Endothelial cell of umbilical vein (primary cell): ENCODE measurements at regions not wholly inside any gene's neighbourhood (a gene's known extent, or its start where the extent isn't known, plus 50 kb on each side); places are given as distances from the start of the nearest gene placed in this dataset.

Experiments
- BruUV-seq: library from RNA; stranded (reverse); fragments of 400-500 nt; replicated peaks from 2 replicates; lab custom pipeline; 2021; lab: Mats Ljungman, UMichigan
- CTCF ChIA-PET: fragments of 300-600, 350-600 bp; sonication (Branson Sonifier 250); formaldehyde crosslinking; loops from one replicate; lab custom pipeline; 2021; ENCODE audit warnings: antibody characterized with exemption, inconsistent platforms; lab: Charles Lee
- POLR2A ChIA-PET: fragments of 300-600, 350-600 bp; sonication (Branson Sonifier 250); formaldehyde crosslinking; loops from one replicate; lab custom pipeline; 2021; ENCODE audit warnings: antibody characterized with exemption, inconsistent platforms; lab: Charles Lee
- DNase-seq: peaks from one replicate; pipeline ENCODE4 v3.0.0-alpha.2; 2011; ENCODE audit warnings: low read depth, low spot score
- FAIRE-seq: peaks from 2 replicates; lab custom pipeline; 2011; peaks lifted over from hg19 to GRCh38; lab: Jason Lieb, UNC
- H2AFZ ChIP-seq: 2 replicates; pipeline ENCODE4 v1.6.0; 2012; ENCODE audit warnings: low read depth, low read length, control low read depth, inconsistent platforms
- H3K27ac ChIP-seq: 2 replicates; pipeline ENCODE4 v1.5.1; 2011; ENCODE audit warnings: low read depth, mild to moderate bottlenecking, control low read depth, low read length, moderate library complexity; ENCODE audit not compliant: insufficient read depth
- H3K27me3 ChIP-seq, 2 experiments: 2 replicates each; pipeline versions ENCODE4 v1.6.0 to v1.6.1; 2011; ENCODE audit warnings: low read length in 2 of 2, mixed read lengths in 1 of 2; ENCODE audit not compliant: control insufficient read depth in 2 of 2, insufficient read depth in 2 of 2
- H3K36me3 ChIP-seq, 2 experiments: 2 replicates in 1 of 2; 3 replicates in 1 of 2; pipeline ENCODE4 v1.5.1; 2011; ENCODE audit warnings: low read length in 2 of 2, mild to moderate bottlenecking in 1 of 2, moderate library complexity in 1 of 2; ENCODE audit not compliant: control insufficient read depth in 2 of 2, insufficient read depth in 2 of 2; ENCODE audit errors: extremely low read depth in 1 of 2
- H3K4me1 ChIP-seq: 3 replicates; pipeline ENCODE4 v1.5.1; 2011; ENCODE audit warnings: mild to moderate bottlenecking, low read length; ENCODE audit not compliant: control insufficient read depth, insufficient read depth; ENCODE audit errors: extremely low read depth
- H3K4me2 ChIP-seq: 2 replicates; pipeline ENCODE4 v1.6.1; 2011; ENCODE audit warnings: low read length, control low read depth, mixed read lengths; ENCODE audit not compliant: insufficient read depth
- H3K4me3 ChIP-seq, 3 experiments: fragments of 200-600 bp in 1 of 3; sonication (generic), shearing (Covaris generic) in 1 of 3; replicated peaks in 1 of 3; 2 replicates each; pipeline ENCODE4 v1.5.1; 2011 to 2016; ENCODE audit warnings: control low read depth in 3 of 3, low read length in 3 of 3, mild to moderate bottlenecking in 2 of 3, inconsistent platforms in 1 of 3, low read depth in 1 of 3, moderate library complexity in 1 of 3; ENCODE audit not compliant: insufficient read depth in 1 of 3
- H3K79me2 ChIP-seq: 2 replicates; pipeline ENCODE4 v1.6.0; 2012; ENCODE audit warnings: low read length, inconsistent platforms; ENCODE audit not compliant: control insufficient read depth, insufficient read depth
- H3K9ac ChIP-seq: replicated peaks from 2 replicates; pipeline ENCODE3; 2011; ENCODE audit warnings: low read length, control low read depth; ENCODE audit not compliant: insufficient read depth; ENCODE audit errors: extremely low read depth
- H3K9me1 ChIP-seq: replicated peaks from 3 replicates; pipeline ENCODE4 v1.6.0; 2011; ENCODE audit warnings: mild to moderate bottlenecking, low read length; ENCODE audit not compliant: control insufficient read depth, insufficient read depth; ENCODE audit errors: extremely low read depth
- H3K9me3 ChIP-seq: replicated peaks from 2 replicates; pipeline ENCODE4 v1.5.1; 2012; ENCODE audit warnings: low read length, inconsistent platforms; ENCODE audit not compliant: control insufficient read depth, insufficient read depth
- H4K20me1 ChIP-seq: replicated peaks from 2 replicates; pipeline ENCODE3; 2011; ENCODE audit warnings: mild to moderate bottlenecking, low read length; ENCODE audit not compliant: control insufficient read depth, insufficient read depth; ENCODE audit errors: extremely low read depth
- CTCF ChIP-seq, 2 donors: IDR thresholded peaks; 1 replicate in 1 of 2; 2 replicates in 1 of 2; pipeline ENCODE4 v1.5.1; 2011; ENCODE audit warnings: low read length in 2 of 2, mild to moderate bottlenecking in 2 of 2, moderate library complexity in 2 of 2, control low read depth in 1 of 2, inconsistent platforms in 1 of 2, low read depth in 1 of 2; ENCODE audit not compliant: insufficient read depth in 1 of 2; ENCODE audit errors: extremely low read depth in 1 of 2
- EZH2 ChIP-seq: IDR thresholded peaks from 2 replicates; pipeline ENCODE4 v1.6.1; 2012; ENCODE audit warnings: borderline replicate concordance, low read depth, mild to moderate bottlenecking, moderate library complexity, low read length, inconsistent platforms; ENCODE audit not compliant: severe bottlenecking
- FOS ChIP-seq: IDR thresholded peaks from 2 replicates; pipeline ENCODE4 v1.6.1; 2011; ENCODE audit warnings: mild to moderate bottlenecking, low read length, moderate library complexity, borderline replicate concordance; ENCODE audit not compliant: insufficient read depth
- GATA2 ChIP-seq: IDR thresholded peaks from 2 replicates; pipeline ENCODE4 v1.7.0; 2011; ENCODE audit warnings: low read depth, mild to moderate bottlenecking, moderate library complexity, mixed read lengths, low read length; ENCODE audit not compliant: insufficient read length, insufficient read depth
- JUN ChIP-seq: IDR thresholded peaks from 2 replicates; pipeline ENCODE4 v1.6.1; 2011; ENCODE audit warnings: borderline replicate concordance, low read depth; ENCODE audit not compliant: insufficient read length, insufficient read depth
- MAX ChIP-seq: IDR thresholded peaks from 2 replicates; pipeline ENCODE4 v1.6.1; 2011; ENCODE audit not compliant: insufficient read depth, insufficient read length
- MYC ChIP-seq: IDR thresholded peaks from one replicate; pipeline ENCODE4 v1.6.1; 2011; ENCODE audit warnings: mild to moderate bottlenecking, low read depth, low read length
- POLR2A ChIP-seq: IDR thresholded peaks from 2 replicates; pipeline ENCODE4 v1.6.1; 2012; ENCODE audit warnings: low read depth, mild to moderate bottlenecking, control low read depth, low read length
- POLR2AphosphoS5 ChIP-seq: IDR thresholded peaks from 2 replicates; pipeline ENCODE4 v1.6.1; 2012; ENCODE audit warnings: low read depth, mild to moderate bottlenecking, control low read depth, low read length, moderate library complexity; ENCODE audit not compliant: insufficient read depth
- dilution Hi-C: fragments of 300-500 bp; cut with MboI; formaldehyde crosslinking; loops from one replicate; pipeline ENCODE4 v1.15.0; 2019; ENCODE audit warnings: low sequenced_read_pairs; ENCODE audit not compliant: extremely low pct_ligation_motif_present
- intact Hi-C: fragments of 100-400 bp; cut with micrococcal nuclease; formaldehyde crosslinking; loops from one replicate; pipeline ENCODE4 v1.10.0; 2022

GRCh38 chr3:44076221-44076829, 165.4 kb upstream of the TOPAZ1 start:
- dilution Hi-C loops (no loop called here), intact Hi-C loops (no loop called here)
- TF ChIP-seq MYC (no peak), FOS (no peak), GATA2 (no peak), EZH2 (no peak), POLR2A (no peak), JUN (no peak), MAX (no peak), POLR2AphosphoS5 (no peak), CTCF (IDR thresholded peaks at IDR 0.05; ENCODE audit: extremely low read depth in 1 of 2, insufficient read depth in 1 of 2, low read depth in 1 of 2, low read length in 2 of 2) (no peak)
- ChIA-PET POLR2A (no interaction called here), CTCF (interaction anchor here (1.5 kb wide), 1 partner anchor 1114 kb away, joined by 3 read pairs; no protein-coding TSS in a partner anchor)
- H3K79me2 ChIP-seq: no peaks in the 10 kb centered on the region
- no peak overlapping the region for H3K27ac ChIP-seq
- no peak overlapping the region for H2AFZ ChIP-seq
- H3K27me3 ChIP-seq: no peaks in the 10 kb centered on the region
- H4K20me1 ChIP-seq: no peaks in the 10 kb centered on the region
- no peaks in the 10 kb centered on the region for H3K9me1 ChIP-seq
- no peaks in the 10 kb centered on the region for H3K9me3 ChIP-seq
- BruUV-seq: no TSS peak
- no peak overlapping the region for H3K4me2 ChIP-seq
- FAIRE-seq (no peak), DNase-seq (no peak)
- H3K4me3 ChIP-seq: no peak overlapping the region
- H3K9ac ChIP-seq: no peak overlapping the region
- no peaks in the 10 kb centered on the region for H3K36me3 ChIP-seq
- H3K4me1 ChIP-seq: no peaks in the 10 kb centered on the region
